ENCODE measurements at regions not wholly inside any gene's neighbourhood (a gene's known extent, or its start where the extent isn't known, plus 50 kb on each side); places are given as distances from the start of the nearest gene placed in this dataset.

- DNase-seq (ENCODE audit: low spot score): no peak
- in situ Hi-C loops (cut with HindIII; ENCODE audit: low sequenced_read_pairs): no loop called here
These were observed 63.7 kb upstream of the SMARCA2 start for GRCh38 chr9:1951446-1951845.

- no peak for DNase-seq (ENCODE audit: low spot score)
- in situ Hi-C loops (cut with HindIII; ENCODE audit: low sequenced_read_pairs): no loop called here
These were observed 63.1 kb upstream of the SMARCA2 start for GRCh38 chr9:1952001-1952400.

- no peak for DNase-seq (ENCODE audit: low spot score)
- in situ Hi-C loops (cut with HindIII; ENCODE audit: low sequenced_read_pairs): no loop called here
These were observed 60.9 kb upstream of the SMARCA2 start for GRCh38 chr9:1954238-1954637.

DNA sequence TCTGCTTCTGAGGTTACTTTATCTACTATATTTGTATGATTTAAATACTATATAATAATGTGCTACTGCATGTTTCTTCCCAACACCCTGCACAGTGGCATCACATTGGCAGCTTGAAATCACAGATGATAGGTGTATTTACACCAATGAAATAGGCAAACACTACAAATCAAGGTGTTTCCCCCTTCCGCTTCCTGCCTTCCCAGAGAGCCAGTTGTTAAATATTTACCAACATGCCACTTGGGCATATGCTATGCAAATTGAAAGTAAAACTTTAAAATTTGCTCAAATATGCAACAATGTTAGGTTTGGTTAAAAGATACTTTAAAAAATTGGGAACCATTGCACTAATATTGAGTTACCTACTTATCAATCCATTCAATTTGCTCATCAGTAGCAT is 58.2 kb upstream of the SMARCA2 start:
- DNase-seq (ENCODE audit: low spot score): no peak
- in situ Hi-C loops (cut with HindIII; ENCODE audit: low sequenced_read_pairs): no loop called here

GRCh38 chr9:1957856-1958255 is 57.3 kb upstream of the SMARCA2 start:
- in situ Hi-C loops (cut with HindIII; ENCODE audit: low sequenced_read_pairs): no loop called here
- DNase-seq (ENCODE audit: low spot score): no peak

DNA sequence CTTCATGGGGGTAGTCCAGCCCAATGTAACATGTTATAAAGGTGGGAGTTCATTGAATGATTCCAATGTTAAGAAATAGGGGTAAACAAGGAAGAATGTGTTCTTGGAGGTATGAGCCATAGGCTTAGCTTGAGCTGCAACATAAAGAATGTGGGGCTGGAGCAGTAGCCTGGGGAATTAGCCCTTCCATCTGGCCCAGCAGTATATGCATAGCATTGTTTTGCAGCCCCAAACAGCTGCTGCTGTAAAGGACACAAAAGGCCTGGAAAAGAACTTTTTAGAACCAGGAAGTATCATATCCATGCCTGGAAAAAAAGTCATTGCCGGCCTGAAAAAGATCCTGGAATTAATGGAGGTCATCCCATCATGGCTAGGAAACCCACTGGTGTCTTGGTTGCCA is 55.8 kb upstream of the SMARCA2 start:
- no peak for DNase-seq (ENCODE audit: low spot score)
- in situ Hi-C loops (cut with HindIII; ENCODE audit: low sequenced_read_pairs): no loop called here

DNA sequence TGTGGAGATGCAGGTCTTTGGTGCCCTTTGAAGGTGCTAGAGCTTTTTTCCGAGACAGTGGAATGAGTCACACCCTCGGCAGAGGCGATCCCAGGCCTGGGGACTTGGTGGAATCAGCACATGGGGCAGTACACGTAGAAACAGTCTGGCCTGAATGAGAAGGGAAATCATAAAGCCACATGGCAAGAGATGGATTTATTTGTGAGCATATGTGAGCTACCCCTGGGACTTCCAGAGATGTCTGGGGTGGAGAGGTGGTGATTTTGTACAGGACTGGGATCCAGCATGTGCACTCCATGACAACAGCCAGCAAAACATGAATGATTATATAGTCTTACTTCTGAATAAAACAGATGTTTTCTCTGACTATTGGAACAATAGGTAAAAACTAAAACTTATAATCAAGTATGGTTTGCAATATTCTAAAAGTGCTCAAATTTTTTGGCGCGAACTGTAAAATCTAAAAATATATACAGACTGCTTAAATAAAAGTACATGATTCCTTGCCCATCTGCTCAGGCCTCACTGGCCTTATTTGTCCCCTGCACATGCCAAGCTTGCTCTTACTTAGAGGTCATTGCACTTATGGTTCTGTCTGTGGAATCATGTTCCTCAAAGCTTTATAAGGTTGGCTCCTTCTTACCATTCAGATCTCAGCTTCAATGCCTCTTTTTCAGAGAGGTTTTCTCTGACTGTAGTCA is 54.7 kb upstream of the SMARCA2 start:
- in situ Hi-C loops (cut with HindIII; ENCODE audit: low sequenced_read_pairs): no loop called here
- no peak for DNase-seq (ENCODE audit: low spot score)

DNA sequence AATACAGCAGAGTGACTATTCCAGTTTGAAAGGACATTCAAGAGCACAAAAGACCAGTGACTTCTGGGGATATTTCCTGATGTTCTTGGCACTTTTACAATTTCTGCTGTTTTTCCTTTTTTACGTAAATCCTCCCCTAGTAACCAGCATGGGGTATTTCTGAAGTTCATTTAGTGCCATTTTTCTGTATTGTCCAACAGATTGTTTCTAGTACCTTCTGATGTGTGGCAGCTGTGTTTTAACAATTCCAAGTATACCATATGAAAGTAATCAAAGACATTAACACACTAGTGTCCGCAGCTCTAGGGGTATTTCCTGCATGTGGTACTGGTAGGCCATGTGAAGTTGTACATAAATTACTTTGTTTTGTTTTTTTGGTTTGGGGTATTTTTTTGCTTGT is 53.0 kb upstream of the SMARCA2 start:
- in situ Hi-C loops (cut with HindIII; ENCODE audit: low sequenced_read_pairs): no loop called here
- DNase-seq (ENCODE audit: low spot score): no peak

DNA sequence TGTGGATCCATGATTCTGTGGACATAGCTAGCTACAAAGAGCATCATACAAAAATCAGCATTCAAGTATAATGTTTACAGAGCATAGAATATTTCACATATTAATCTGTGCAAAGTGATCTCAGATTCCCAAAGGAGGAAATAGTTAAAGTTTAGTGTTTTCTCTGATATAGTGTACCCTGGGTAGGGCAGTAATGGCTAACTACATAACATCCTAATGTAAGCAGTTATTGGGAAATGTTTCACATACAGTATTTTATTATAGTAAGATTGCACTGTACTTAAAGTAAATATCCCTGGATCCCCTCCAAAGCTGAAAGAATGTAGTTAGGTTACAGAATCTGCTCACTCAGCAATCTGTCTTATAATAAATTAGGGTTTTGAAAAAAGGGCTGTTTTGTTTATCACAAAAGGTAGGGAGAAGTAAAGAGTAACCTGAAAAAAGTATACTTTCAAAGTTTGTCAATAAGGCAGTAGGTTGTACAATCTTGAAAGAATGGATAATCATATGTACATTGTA is 52.5 kb upstream of the SMARCA2 start:
- in situ Hi-C loops (cut with HindIII; ENCODE audit: low sequenced_read_pairs): no loop called here
- no peak for DNase-seq (ENCODE audit: low spot score)

- DNase-seq (ENCODE audit: low spot score): no peak
- in situ Hi-C loops (cut with HindIII; ENCODE audit: low sequenced_read_pairs): no loop called here
These were observed 51.1 kb upstream of the SMARCA2 start for GRCh38 chr9:1964093-1964492.

All from G401 (cell line).